ENCODE measurements at regions not wholly inside any gene's neighbourhood (a gene's known extent, or its start where the extent isn't known, plus 50 kb on each side); places are given as distances from the start of the nearest gene placed in this dataset.

- intact Hi-C loops (cut with micrococcal nuclease; ENCODE audit: unreplicated experiment) = no loop called here
These were observed 223.1 kb downstream of the RNF144A start for GRCh38 chr2:7140306-7140705.

GRCh38 chr2:7145707-7146106, 228.5 kb downstream of the RNF144A start:
- Histone ChIP-seq H3K9me3 (no peaks in the 10 kb centered on the region), H3K27me3 (replicated peaks; ENCODE audit: control insufficient read depth, insufficient read depth, low read length) (no peaks in the 10 kb centered on the region), H3K4me3 (ENCODE audit: low read depth, low read length) (no peak overlapping the region), H3K4me1 (no peaks in the 10 kb centered on the region), H3K36me3 (ENCODE audit: control insufficient read depth, insufficient read depth, low read length) (no peaks in the 10 kb centered on the region)
- no peak for TF ChIP-seq CTCF (IDR thresholded peaks at IDR 0.05; ENCODE audit: insufficient read depth in 1 of 2, low read depth in 1 of 2, low read length in 1 of 2, severe bottlenecking in 1 of 2, unreplicated experiment in 1 of 2)
- no peak overlapping the region for H3K4me3 Mint-ChIP-seq (ENCODE audit: unreplicated experiment)
- BruUV-seq (replicated peaks) = no TSS peak
- intact Hi-C loops (cut with micrococcal nuclease; ENCODE audit: unreplicated experiment) = no loop called here
- DNase-seq = no peak
- no peak overlapping the region for H3K27ac Mint-ChIP-seq (ENCODE audit: unreplicated experiment)
- H3K36me3 Mint-ChIP-seq (ENCODE audit: insufficient read depth, unreplicated experiment) = no peaks in the 10 kb centered on the region
- H3K4me1 Mint-ChIP-seq (ENCODE audit: low read depth, unreplicated experiment) = no peaks in the 10 kb centered on the region
- H3K27me3 Mint-ChIP-seq (ENCODE audit: insufficient read depth, unreplicated experiment) = peaks cover 3% of the 10 kb centered on the region
- POLR2A ChIA-PET = no interaction called here
- no peaks in the 10 kb centered on the region for H3K9me3 Mint-ChIP-seq (ENCODE audit: unreplicated experiment)
- CTCF ChIA-PET = no interaction called here

More at GRCh38 chr2:7140306-7140705, 223.1 kb downstream of the RNF144A start:
- no peak overlapping the region for H3K4me3 ChIP-seq (ENCODE audit: low read depth, low read length)
- H3K9me3 Mint-ChIP-seq (ENCODE audit: unreplicated experiment) = no peaks in the 10 kb centered on the region
- DNase-seq = no peak
- no peaks in the 10 kb centered on the region for H3K36me3 Mint-ChIP-seq (ENCODE audit: insufficient read depth, unreplicated experiment)
- H3K4me3 Mint-ChIP-seq (ENCODE audit: unreplicated experiment) = no peak overlapping the region
- H3K36me3 ChIP-seq (ENCODE audit: control insufficient read depth, insufficient read depth, low read length) = no peaks in the 10 kb centered on the region
- H3K9me3 ChIP-seq = no peaks in the 10 kb centered on the region
- CTCF ChIA-PET = no interaction called here
- no TSS peak for BruUV-seq (replicated peaks)
- POLR2A ChIA-PET = no interaction called here
- H3K27me3 Mint-ChIP-seq (ENCODE audit: insufficient read depth, unreplicated experiment) = peaks cover 10% of the 10 kb centered on the region
- H3K4me1 ChIP-seq = no peaks in the 10 kb centered on the region
- H3K27ac Mint-ChIP-seq (ENCODE audit: unreplicated experiment) = no peak overlapping the region
- TF ChIP-seq CTCF (IDR thresholded peaks at IDR 0.05; ENCODE audit: insufficient read depth in 1 of 2, low read depth in 1 of 2, low read length in 1 of 2, severe bottlenecking in 1 of 2, unreplicated experiment in 1 of 2) = no peak
- no peaks in the 10 kb centered on the region for H3K4me1 Mint-ChIP-seq (ENCODE audit: low read depth, unreplicated experiment)
- H3K27me3 ChIP-seq (replicated peaks; ENCODE audit: control insufficient read depth, insufficient read depth, low read length) = no peaks in the 10 kb centered on the region

GRCh38 chr2:7146151-7146550, 228.9 kb downstream of the RNF144A start:
- DNase-seq = no peak
- no peak for TF ChIP-seq CTCF (IDR thresholded peaks at IDR 0.05; ENCODE audit: insufficient read depth in 1 of 2, low read depth in 1 of 2, low read length in 1 of 2, severe bottlenecking in 1 of 2, unreplicated experiment in 1 of 2)
- BruUV-seq (replicated peaks) = no TSS peak
- Mint-ChIP-seq H3K4me3 (ENCODE audit: unreplicated experiment) (no peak overlapping the region), H3K4me1 (ENCODE audit: low read depth, unreplicated experiment) (no peaks in the 10 kb centered on the region), H3K36me3 (ENCODE audit: insufficient read depth, unreplicated experiment) (no peaks in the 10 kb centered on the region), H3K9me3 (ENCODE audit: unreplicated experiment) (no peaks in the 10 kb centered on the region), H3K27ac (ENCODE audit: unreplicated experiment) (no peak overlapping the region), H3K27me3 (ENCODE audit: insufficient read depth, unreplicated experiment) (peaks cover 3% of the 10 kb centered on the region)
- Histone ChIP-seq H3K4me3 (ENCODE audit: low read depth, low read length) (no peak overlapping the region), H3K27me3 (replicated peaks; ENCODE audit: control insufficient read depth, insufficient read depth, low read length) (no peaks in the 10 kb centered on the region), H3K9me3 (no peaks in the 10 kb centered on the region), H3K36me3 (ENCODE audit: control insufficient read depth, insufficient read depth, low read length) (no peaks in the 10 kb centered on the region), H3K4me1 (no peaks in the 10 kb centered on the region)
- intact Hi-C loops (cut with micrococcal nuclease; ENCODE audit: unreplicated experiment) = no loop called here
- POLR2A ChIA-PET = no interaction called here
- CTCF ChIA-PET = no interaction called here

Data from Caco-2 (cell line).